ENCODE measurements at regions not wholly inside any gene's neighbourhood (a gene's known extent, or its start where the extent isn't known, plus 50 kb on each side); places are given as distances from the start of the nearest gene placed in this dataset.
"Not testable (repeated sequence)": the region's sequence is repeated elsewhere in the genome, so short reads cannot be mapped to it uniquely, and the experiment has no call there.

DNA sequence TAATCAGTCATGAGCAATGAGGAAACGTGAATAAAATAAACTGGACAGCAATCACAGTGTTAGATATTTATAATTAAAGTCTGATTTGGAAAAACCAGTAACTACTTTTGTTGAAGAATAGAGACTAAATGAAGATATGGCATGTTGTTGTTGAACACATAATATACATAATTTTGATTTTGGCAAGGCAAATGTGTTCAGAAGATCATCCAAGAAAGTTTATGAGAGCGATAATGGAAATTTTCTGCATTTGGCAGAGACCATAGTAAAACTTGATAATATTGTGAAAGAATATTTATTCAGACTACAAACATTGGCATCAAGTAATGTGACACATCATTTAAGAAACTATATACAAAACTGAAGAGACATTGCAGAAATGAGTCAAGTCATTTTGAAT is 620.7 kb downstream of the TMA16 start:
- DNase-seq: no peak

DNA sequence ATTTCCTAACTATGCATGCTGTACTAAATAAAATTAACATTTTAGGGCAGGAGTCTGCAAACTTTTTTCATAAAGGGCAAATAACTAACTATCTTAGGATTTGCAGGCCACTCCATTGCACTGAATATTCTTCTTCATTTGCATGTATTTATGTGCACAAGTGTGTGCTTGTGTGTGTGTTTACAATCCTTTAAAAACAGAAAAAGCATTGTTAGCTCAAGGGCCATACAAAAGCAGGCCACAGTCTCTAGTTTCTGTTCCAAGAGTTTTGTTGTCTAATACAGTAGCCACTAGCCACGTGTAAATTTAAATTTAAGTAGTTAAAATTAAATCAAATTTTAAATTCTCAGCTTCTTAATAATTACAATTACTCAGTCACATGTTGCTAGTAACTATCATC is 621.8 kb downstream of the TMA16 start:
- no peak for DNase-seq

DNA sequence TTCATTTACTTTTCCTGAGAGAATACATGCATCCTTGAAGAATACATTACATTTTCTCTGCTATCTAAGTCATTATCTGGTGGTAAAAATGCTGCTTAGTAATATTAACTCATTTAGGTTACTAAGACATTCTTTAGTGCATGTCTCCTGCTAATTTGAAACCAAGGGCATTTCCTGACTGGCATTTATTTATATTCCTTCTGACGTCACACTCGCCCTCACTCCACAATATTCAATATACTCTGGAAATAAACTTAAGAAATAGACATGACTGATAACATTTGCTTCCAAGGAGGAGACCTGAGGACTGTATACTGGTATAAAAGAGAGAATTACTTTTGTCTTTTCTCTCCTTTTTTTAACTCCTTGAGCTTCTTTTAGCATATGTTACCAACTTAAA is 619.5 kb upstream of the SMIM31 start:
- DNase-seq: no peak

DNA sequence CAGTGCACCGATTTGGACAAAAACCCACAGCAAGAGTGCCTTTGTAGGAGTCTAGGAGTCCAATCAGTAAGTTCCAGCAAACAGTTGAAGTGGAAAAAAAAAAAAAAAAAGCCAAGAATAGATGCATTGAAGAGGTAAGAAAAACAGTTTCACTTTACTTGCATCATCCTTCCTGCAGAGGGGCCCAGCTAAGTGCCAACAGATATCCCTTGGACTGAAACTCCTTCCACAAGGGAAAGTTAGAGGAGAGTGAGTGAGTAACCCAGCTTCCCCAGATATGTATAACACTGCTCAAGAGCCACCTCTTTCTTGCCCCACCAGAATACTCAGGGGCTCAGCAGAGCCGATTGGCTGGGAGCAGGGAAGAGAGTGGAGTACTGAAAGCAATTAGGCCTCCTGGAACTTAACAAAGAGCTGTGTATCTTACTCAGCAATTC is 617.7 kb upstream of the SMIM31 start:
- no peak for DNase-seq

DNA sequence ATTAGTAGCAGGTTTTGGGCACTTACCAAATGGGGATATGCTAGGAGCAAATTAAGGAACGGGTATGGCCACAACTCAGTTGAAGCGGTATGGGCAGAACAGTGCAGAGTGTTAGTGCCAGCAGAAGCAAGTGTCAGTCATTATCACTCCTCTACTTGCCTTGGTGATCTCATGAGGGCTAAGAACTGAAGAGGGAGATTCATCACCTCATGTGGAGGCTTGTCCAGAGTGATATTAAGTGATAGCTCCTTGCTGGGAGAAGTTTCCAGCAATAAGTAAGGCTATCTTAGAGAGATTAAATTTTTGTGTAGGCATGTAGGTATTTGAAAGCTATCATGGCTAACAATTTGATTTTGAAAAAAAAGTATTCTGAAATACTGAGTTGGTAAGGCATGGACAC is 615.4 kb upstream of the SMIM31 start:
- no peak for DNase-seq

DNA sequence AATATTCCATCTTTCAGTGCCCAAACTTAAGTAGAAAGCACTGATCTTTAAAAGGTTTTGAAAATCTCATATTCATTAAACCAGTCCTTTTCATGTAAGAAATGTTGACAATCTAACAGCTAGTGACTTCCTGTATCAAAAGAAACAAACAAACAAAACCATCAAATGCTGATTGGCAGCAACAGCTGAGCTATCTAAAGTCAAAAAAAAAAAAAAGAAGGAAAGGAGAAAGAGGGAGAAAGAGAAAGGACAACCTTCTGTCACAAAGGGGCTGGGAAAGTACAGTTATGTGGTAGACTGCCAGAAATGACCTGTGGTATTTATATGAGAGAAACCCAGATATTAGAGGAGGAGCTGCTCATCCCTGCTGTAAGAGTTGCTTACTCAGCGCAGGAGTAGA is 614.6 kb upstream of the SMIM31 start:
- DNase-seq: no peak

DNA sequence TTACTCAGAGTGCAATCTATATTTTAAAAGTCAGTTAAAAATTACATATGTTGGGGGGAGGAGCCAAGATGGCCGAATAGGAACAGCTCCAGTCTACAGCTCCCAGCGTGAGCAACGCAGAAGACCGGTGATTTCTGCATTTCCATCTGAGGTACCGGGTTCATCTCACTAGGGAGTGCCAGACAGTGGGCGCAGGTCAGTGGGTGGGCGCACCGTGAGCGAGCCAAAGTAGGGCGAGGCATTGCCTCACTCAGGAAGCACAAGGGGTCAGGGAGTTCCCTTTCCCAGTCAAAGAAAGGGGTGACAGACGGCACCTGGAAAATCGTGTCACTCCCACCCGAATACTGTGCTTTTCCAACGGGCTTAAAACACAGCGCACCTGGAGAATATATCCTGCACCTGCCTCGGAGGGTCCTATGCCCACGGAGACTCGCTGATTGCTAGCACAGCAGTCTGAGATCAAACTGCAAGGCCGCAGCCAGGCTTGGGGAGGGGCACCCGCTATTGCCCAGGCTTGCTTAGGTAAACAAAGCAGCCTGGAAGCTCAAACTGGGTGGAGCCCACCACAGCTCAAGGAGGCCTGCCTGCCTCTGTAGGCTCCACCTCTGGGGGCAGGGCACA is 612.1 kb upstream of the SMIM31 start:
- not testable (repeated sequence) for DNase-seq

DNA sequence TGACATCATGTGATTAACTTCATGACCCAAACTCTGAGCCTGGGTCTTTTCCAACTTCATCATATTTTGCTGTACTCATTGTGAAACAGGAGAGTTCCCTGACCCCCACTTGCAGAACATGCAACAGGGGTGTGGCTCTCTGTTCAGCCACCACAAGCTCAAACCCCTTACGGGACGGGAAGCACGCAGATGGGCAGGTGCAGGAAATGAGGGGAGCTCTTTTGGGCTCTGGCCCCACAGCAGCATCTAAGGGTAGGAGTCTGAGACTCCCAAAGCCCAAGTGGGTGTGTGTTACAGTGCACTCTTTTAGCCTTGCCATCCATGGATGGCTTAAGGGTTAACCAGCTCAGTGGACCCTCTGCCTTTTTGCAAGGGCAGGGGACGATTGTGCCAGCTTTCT is 599.5 kb upstream of the SMIM31 start:
- DNase-seq: no peak

DNA sequence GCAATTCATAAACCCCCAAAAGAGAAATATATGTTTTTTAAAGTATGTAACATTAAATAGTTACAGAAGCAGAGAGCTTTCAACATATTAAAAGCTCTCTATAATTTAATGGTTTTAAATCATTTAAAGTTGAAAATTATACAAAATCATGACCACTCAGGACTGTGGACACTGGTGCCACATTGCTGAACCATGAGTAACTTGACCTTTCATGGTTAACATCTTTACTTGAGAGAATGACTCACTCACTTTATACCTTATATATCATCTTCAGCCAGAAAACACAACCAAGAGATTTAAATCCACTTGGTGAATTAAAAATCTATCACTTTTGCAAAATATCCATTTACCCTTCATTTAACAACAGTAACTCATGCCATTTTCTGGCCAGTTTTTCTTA is 584.3 kb upstream of the SMIM31 start:
- no peak for DNase-seq

DNA sequence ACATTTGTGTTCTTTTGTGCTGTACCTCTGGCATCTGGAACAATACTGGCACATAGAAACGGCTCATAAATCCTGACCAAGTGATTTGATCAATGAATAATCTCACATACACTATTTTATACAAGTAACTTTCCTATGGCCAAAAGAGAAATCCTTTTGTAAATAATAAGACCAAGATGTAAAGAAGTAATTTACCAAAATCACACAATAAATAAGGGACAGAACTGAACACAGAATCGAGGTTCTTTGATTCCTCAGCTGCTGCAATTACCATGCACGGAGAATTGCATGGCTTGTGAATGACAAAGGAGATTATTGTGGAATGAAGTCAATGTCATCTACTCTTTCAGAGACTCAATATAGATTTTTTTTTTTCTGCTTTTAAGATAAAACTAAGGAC is 576.8 kb upstream of the SMIM31 start:
- DNase-seq: no peak

DNA sequence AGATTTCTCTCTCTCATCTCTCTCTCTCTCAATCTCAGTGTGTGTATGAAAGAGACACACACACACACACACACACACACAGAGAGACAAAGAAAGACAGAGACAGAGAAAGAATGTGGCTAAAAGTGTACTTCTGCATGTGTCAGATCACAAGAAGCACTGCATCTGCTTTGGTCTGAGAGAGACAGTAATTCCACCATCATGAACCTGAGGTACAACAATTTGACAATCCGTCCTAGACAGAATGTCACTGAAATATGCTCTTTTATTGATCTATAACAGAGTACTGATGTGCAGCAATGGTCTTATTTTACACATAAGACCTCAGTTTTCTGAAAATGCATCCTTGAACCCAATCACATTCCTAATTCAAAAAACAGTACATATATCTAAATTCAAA is 576.2 kb upstream of the SMIM31 start:
- DNase-seq: no peak

DNA sequence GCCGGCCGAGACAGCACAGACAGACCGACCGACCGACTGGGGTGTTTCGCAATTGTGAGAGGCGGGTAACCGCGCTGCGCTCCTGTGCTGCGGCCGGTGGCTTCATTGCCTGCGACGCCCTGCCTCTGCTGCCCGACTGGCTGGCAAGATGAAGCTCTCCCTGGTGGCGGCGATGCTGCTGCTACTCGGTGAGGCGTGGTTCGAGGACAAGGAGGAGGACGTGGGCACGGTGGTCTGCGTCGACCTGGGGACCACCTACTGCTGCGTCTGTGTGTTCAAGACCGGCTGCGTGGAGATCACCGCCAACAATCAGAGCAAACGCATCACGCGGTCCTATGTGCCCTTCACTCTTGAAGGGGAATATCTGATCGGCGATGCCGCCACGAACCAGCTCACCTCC is 565.7 kb upstream of the SMIM31 start:
- DNase-seq: no peak

DNA sequence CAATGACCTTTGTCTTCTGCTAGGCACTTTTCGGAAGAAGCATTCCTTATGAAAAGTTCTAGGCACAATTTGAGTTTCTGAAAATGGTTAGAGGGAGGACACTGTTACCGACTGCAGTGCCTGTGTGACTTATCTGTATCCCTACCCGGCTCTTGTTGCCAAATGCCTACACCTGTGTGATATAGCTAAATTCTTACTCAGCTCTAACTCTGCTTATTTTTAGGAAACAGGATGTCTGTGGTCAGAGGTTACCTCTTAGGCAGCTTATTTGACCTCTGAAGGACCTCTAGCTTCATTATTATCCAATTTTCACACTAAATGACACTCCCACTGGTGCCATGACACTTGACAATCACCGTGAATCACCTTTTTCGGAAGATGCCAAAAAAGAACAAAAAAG is 561.1 kb upstream of the SMIM31 start:
- no peak for DNase-seq

DNA sequence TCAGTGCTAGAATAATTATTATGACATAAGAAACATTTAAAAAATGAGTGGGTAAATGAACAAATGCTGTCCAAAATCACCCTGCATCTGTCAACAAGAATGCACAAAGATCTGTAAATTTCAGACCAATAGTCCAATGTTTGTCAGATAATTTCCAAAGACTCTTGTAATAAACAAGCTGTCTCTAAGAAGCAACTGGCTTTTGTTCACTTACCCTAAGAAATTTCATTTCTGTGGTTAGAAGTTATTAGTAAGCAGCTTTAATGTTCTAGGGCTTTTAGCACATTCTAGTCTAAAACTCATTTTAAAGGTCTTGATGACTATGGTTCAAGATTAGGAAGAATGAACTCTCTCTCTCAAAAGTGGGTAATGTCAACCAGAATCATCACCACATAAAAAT is 560.3 kb upstream of the SMIM31 start:
- no peak for DNase-seq

DNA sequence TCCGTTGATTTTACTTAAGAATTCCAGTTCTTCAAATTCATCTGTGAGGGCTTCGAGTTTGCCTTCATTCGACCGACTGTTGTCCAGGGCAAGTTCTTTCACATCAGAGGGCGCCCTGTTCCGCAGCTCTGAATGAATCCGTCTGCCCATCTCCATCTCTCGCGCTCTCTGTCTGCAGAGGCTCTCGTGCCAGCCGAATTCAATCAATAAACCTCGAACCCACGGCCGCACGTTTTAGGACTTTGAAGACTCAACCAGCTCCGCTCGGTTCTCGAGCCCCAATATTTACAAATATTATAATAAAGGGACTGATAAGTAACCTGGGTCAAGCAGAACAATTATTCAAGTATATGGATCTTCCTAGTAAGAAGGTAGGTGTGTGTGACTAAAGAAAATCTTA is 556.4 kb upstream of the SMIM31 start:
- DNase-seq: no peak

DNA sequence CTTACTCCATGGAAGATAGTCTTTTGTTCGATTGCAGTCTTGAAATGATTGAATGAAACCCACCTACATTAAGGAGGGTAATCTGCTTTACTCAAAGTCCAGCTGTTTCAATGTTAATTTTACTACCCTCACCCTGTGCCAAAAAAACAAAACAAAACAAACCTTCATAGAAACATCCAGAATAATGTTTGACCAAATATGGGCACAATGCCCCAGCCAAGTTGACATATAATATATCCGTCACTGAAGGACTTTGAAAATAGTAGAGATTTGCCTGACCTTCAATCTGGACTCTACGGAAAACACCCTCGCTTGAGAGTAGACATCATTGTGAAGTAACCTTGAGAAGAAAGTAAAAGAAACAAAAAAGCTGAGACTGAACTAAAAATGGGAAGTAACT is 550.5 kb upstream of the SMIM31 start:
- DNase-seq: no peak

DNA sequence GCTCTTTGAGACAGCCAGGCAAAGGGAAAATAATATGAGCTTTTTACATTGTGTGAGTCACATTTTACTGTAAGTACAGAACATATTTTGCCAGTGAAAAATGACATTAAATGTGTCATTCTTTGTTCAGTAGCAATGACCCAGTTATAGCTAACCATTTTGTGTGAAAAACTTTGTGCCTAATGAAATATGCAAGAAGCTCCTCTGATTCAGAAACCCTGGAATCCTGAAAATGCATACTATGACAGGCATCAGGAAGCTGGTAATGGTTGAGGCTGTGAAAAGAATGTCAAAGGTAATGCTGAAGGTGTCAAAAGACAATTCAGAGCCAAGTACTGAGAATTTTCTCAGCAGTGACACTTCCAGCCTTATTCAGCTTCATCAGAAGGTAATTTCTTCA is 549.5 kb upstream of the SMIM31 start:
- no peak for DNase-seq

DNA sequence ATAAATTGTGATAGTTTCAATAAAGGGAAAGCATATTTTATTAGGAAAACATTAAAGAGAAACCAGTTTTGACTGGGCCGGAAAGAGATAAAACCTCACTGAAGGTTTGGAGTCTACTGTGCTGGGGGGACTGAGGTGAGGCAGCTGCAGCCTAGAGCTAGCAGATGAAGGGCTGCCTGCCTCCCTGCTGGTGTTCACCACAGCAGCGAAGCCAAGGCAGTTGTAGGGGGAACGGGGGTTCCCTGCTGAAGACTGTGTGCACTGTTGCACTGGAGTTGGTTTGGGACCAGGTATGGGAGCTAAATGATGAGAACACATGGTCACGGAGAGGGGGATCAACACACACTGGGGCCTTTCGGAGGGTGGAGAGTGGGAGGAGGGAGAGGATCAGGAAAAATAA is 546.5 kb upstream of the SMIM31 start:
- no peak for DNase-seq

DNA sequence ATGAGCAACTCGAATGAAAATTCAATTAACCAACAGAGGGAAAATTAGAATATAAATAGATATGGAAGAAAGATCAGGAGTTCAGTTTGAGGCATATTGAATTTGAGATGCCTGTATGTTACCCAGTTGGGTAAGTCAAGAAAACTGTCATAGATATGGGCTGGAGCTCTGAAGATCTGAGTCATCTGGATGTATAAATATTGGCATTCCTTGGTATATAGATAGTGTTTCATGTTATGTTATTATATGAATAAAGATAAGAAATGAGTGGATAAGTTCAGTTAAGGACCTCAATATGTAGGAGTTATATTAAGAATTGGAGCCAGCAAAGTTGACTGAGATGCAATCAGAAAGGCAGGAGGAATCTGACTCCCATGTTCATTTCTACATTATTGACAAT is 543.6 kb upstream of the SMIM31 start:
- DNase-seq: no peak

DNA sequence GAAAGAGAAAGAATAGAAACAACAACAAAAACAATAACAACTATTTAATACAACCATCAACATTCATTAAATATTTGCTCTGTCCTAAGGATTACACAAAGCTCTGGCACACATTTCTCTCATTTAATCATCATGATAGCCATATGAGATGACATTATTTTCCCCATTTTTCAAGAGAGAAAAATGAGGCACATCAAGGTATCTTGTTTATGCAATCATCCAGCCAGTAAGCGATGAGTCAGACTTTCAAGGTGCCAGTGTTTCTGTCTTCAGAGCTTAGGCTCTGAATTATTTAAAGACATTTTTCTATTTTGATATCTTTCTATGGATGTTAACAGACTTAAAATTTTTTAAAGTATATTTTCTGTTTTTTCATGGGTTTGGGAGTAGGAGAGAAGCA is 541.8 kb upstream of the SMIM31 start:
- no peak for DNase-seq

DNA sequence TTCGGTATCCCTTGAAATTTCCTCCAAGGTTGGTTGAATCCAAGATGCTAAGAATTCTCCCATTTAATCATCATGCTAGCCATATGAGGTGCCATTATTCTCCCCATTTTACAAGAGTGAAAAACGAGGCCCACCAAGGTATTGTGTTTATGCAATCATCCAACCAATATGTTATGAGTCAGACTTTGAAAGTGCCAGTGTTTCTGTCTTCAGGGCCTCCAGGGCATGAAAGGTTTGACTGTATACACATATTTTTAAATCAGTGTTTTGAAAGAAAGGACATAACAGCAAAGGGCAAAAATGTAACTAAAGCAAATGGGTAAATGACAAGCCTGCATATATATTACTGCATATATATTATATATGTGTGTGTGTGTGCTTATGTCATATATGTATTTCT is 541.2 kb upstream of the SMIM31 start:
- DNase-seq: no peak

DNA sequence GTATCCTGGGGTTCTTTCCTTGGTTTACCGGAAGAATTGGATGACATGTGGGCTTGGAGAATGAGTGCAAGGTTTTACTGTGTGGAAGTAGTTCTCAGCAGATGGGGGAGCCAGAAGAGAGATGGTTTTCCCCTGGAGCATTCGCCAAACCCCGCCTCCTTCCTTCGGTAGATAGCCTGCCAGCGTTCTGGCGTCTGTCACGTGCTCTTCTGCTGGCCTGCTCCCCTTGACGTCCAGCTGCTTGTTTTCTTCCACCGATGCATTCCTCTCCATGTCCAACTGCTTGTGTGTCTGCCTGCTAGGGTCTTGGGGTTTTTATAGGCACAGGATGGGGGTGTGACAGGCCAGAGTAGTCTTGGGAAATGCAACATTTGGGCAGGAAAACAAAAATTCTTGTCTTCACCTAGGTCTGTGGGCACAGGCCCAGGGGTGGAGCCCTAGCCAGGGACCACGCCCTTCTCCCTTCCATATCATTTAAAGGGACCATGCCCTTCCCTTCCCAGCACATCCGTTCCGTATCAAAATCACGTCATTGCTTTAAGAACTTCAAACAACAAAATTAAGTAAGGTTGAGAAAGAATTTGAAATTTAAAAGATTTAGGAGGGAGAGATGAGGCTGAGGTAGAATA is 538.7 kb upstream of the SMIM31 start:
- DNase-seq: no peak

DNA sequence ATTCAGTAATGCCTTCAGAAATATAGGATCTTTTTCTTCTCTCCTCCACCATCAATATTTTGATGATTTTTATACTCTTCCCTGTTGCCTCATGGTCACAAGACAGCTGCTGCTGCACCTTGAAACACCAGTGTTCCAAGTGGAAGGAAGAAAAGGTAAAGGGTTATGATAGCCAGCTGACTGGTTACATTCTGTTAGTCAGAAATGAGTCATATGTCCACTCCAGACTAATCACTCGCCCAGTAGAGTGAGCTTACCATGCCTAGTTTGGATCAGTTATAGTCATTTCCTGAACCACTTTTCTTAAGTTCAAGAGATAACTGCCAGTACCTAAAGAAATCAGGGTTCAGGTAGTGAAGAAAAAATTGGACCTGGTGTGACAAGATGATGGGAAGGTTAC is 532.3 kb upstream of the SMIM31 start:
- no peak for DNase-seq

DNA sequence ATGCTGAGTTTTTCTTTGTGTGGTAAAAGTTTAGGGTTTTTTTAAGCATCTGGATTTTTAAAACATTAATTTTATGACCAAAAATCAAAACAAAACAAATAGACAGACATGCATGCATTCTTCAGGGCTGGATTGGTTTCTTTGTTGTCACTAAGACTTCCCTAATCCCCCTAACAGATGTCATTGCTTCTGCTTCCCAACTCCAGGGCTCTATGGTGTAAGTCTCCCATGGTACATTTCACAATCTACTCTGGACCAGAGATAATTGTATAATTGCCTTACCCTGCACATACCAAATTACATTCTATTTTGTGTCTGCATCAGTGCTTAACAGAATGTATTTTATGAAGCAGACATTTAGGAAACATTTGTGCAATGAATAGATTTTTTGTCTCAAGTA is 529.1 kb upstream of the SMIM31 start:
- DNase-seq: no peak

DNA sequence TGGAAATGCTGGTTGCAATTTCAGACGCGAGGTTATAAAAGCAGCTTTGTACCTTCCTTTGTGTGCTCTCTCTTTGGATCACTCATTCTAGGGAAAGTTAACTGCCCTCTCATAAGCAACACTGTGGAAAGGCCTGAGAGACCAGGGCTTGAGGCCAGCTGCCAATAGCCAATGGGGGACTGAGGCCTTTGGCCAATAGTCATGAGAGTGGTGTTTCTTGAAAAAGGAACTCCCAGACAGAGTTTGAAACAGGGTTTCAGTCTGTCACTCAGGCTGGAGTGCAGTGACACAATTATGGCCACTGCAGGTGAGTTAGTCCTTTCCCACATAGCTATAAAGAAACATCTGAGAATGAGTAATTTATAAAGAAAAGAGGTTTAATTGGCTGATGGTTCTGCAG is 524.7 kb upstream of the SMIM31 start:
- DNase-seq: no peak

DNA sequence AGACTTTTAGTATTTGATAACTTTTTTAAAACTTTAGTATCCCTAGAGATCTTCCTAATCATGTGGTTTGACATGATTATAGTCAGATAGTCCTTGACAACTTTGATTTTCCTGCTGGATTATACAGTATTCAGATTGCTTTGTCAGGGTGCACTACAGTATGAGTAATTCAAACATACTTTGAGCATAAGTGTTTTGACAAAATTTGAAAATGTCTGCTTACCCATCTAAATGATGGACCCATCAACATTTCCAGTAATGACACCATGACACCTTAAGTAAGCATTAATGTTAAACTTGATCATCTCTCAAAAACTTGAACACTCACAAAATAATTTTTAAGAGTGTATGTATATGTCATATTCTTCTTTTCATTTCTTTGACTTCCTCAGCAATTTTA is 514.5 kb upstream of the SMIM31 start:
- no peak for DNase-seq

Data from NCI-H510A (cell line).